Liver (tissue), 8 donors: ENCODE measurements at regions not wholly inside any gene's neighbourhood (a gene's known extent, or its start where the extent isn't known, plus 50 kb on each side); places are given as distances from the start of the nearest gene placed in this dataset.

Experiments
- DNase-seq: peaks from one replicate; pipeline ENCODE4 v3.0.0-alpha.2; 2017; ENCODE audit warnings: low spot score
- H3K27ac ChIP-seq, 2 donors: one replicate each; pipeline ENCODE4 v1.7.0; 2013; ENCODE audit warnings: inconsistent platforms in 2 of 2, low read length in 2 of 2, control low read depth in 1 of 2, low read depth in 1 of 2, mild to moderate bottlenecking in 1 of 2
- H3K27me3 ChIP-seq, 4 donors: one replicate each; pipeline versions ENCODE4 v1.6.1 to v1.7.0; 2013; ENCODE audit warnings: low read length in 3 of 4, inconsistent platforms in 1 of 4, mild to moderate bottlenecking in 1 of 4, moderate library complexity in 1 of 4; ENCODE audit not compliant: control insufficient read depth in 4 of 4, insufficient read depth in 4 of 4
- H3K36me3 ChIP-seq, 4 donors: one replicate each; pipeline versions ENCODE4 v1.6.1 to v1.7.0; 2013; ENCODE audit warnings: low read length in 3 of 4, mild to moderate bottlenecking in 3 of 4, low read depth in 1 of 4, moderate library complexity in 1 of 4; ENCODE audit not compliant: control insufficient read depth in 4 of 4, insufficient read depth in 3 of 4
- H3K4me1 ChIP-seq, 4 donors: one replicate each; pipeline versions ENCODE4 v1.6.1 to v1.7.0; 2013; ENCODE audit warnings: low read length in 3 of 4, mild to moderate bottlenecking in 3 of 4, moderate library complexity in 1 of 4; ENCODE audit not compliant: control insufficient read depth in 4 of 4, insufficient read depth in 4 of 4
- H3K4me3 ChIP-seq, 3 donors: one replicate each; pipeline versions ENCODE4 v1.6.1 to v1.7.0; 2013; ENCODE audit warnings: low read length in 3 of 3, control low read depth in 1 of 3, low read depth in 1 of 3, mild to moderate bottlenecking in 1 of 3
- H3K9ac ChIP-seq, 2 donors: one replicate each; pipeline ENCODE4 v1.7.0; 2013; ENCODE audit warnings: low read length in 2 of 2, mild to moderate bottlenecking in 2 of 2, moderate library complexity in 2 of 2, control low read depth in 1 of 2, low read depth in 1 of 2
- H3K9me3 ChIP-seq, 4 donors: one replicate each; pipeline versions ENCODE4 v1.6.1 to v1.7.0; 2013; ENCODE audit warnings: low read length in 3 of 4; ENCODE audit not compliant: control insufficient read depth in 4 of 4
- EGR1 ChIP-seq, 2 donors: IDR thresholded peaks; 2 replicates each; pipeline ENCODE4 v1.6.1; 2016 to 2018; ENCODE audit warnings: antibody characterized with exemption in 2 of 2, low read depth in 2 of 2
- FOXA2 ChIP-seq: IDR thresholded peaks from 2 replicates; pipeline ENCODE4 v1.6.1; 2016; ENCODE audit warnings: antibody characterized with exemption
- GABPA ChIP-seq, 2 donors: IDR thresholded peaks in 1 of 2; conservative IDR thresholded peaks in 1 of 2; 2 replicates each; pipeline ENCODE4 v1.6.1; 2016; ENCODE audit warnings: antibody characterized with exemption in 2 of 2, mild to moderate bottlenecking in 1 of 2, moderate library complexity in 1 of 2
- HNF4A ChIP-seq, 2 donors: conservative IDR thresholded peaks; 2 replicates each; pipeline ENCODE4 v1.6.1; 2016; ENCODE audit warnings: antibody characterized with exemption in 2 of 2, mild to moderate bottlenecking in 2 of 2
- HNF4G ChIP-seq: IDR thresholded peaks from 2 replicates; pipeline ENCODE4 v1.6.1; 2016; ENCODE audit warnings: antibody characterized with exemption
- JUND ChIP-seq, 2 donors: IDR thresholded peaks; 2 replicates each; pipeline ENCODE4 v1.6.1; 2016; ENCODE audit warnings: antibody characterized with exemption in 2 of 2
- NR2F2 ChIP-seq: IDR thresholded peaks from 2 replicates; pipeline ENCODE4 v1.6.1; 2016; ENCODE audit warnings: antibody characterized with exemption
- RAD21 ChIP-seq, 2 donors: IDR thresholded peaks; 2 replicates each; pipeline ENCODE4 v1.6.1; 2016; ENCODE audit warnings: antibody characterized with exemption in 2 of 2, mild to moderate bottlenecking in 2 of 2
- REST ChIP-seq: IDR thresholded peaks from 2 replicates; pipeline ENCODE4 v1.6.1; 2016; ENCODE audit warnings: antibody characterized with exemption, mild to moderate bottlenecking
- RXRA ChIP-seq, 2 donors: IDR thresholded peaks; 2 replicates each; pipeline ENCODE4 v1.6.1; 2017 to 2018; ENCODE audit warnings: antibody characterized with exemption in 2 of 2, mild to moderate bottlenecking in 1 of 2
- SP1 ChIP-seq: IDR thresholded peaks from 2 replicates; pipeline ENCODE4 v1.6.1; 2018; ENCODE audit warnings: antibody characterized with exemption, mild to moderate bottlenecking
- WGBS: extraction: QIAGEN DNeasy Blood & Tissue Kit; methylation state at CpG from one replicate; pipeline ENCODE4 v1.1.7; 2013; 5-methylcytosine and 5-hydroxymethylcytosine counted together
- TF ChIP-seq, protein P1 (sequence below): fragments of 150-350 bp; IDR thresholded peaks from 2 replicates; pipeline ENCODE4 v1.5.1; 2017; ENCODE audit warnings: improper control_type of control experiment, low read depth, low read length; ENCODE audit not compliant: missing input control
- TF ChIP-seq, protein P2 (sequence below): IDR thresholded peaks from 2 replicates; pipeline ENCODE4 v1.6.1; 2016; ENCODE audit warnings: antibody characterized with exemption
- TF ChIP-seq, protein P3 (sequence below): IDR thresholded peaks from 2 replicates; pipeline ENCODE4 v1.6.1; 2016; ENCODE audit warnings: antibody characterized with exemption
- donor health status: healthy.
- donor health status: healthy.
- donor health status: healthy.
- donor health status: healthy.
- donor health status: healthy.

DNA sequence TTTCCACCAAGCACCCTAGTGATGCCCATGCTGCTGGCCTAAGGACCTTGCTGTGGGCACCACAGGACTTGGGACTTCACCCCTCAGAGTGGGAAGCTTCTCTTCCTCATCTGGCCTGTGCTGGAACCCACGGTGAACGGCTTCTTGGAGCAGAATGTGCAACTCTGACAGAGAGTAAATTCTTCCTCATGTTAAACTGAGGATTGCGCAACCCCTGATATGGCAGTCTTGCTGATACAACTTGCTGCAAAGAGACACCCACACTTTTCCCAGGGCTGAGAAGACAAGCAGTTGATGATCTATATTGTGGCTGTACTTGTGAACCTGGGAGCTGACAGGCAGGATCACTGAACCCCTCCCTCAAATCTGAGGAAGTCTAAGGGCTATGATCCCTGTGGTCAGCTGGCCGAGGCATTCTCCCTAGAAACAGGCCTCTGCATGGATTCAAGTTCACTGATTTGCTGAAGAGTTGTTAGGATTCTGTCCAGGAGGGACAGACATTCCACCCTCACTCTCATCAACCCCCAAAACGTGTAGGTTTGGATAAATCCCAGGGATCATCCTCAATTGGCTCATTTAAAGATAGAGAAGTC lies 307.2 kb downstream of the MTRR start:
- Histone ChIP-seq H3K27ac (no peak overlapping the region), H3K36me3 (no peaks in the 10 kb centered on the region), H3K9me3 (no peaks in the 10 kb centered on the region), H3K27me3 (no peaks in the 10 kb centered on the region), H3K4me1 (no peaks in the 10 kb centered on the region), H3K4me3 (no peak overlapping the region), H3K9ac (no peak overlapping the region)
- WGBS, result 57% methylated on average over 5 of the region's 5 CpGs
- TF ChIP-seq RXRA (IDR thresholded peaks at IDR 0.05) (no peak), HNF4A (conservative IDR thresholded peaks at IDR 0.05) (no peak), FOXA2 (no peak), SP1 (no peak), REST (no peak), EGR1 (IDR thresholded peaks at IDR 0.05; ENCODE audit: low read depth in 2 of 2) (no peak), JUND (IDR thresholded peaks at IDR 0.05) (no peak), HNF4G (no peak), GABPA (IDR thresholded peaks at IDR 0.05 in 1 of 2, conservative IDR thresholded peaks at IDR 0.05 in 1 of 2) (no peak), NR2F2 (no peak)
- TF ChIP-seq, protein P1, sequence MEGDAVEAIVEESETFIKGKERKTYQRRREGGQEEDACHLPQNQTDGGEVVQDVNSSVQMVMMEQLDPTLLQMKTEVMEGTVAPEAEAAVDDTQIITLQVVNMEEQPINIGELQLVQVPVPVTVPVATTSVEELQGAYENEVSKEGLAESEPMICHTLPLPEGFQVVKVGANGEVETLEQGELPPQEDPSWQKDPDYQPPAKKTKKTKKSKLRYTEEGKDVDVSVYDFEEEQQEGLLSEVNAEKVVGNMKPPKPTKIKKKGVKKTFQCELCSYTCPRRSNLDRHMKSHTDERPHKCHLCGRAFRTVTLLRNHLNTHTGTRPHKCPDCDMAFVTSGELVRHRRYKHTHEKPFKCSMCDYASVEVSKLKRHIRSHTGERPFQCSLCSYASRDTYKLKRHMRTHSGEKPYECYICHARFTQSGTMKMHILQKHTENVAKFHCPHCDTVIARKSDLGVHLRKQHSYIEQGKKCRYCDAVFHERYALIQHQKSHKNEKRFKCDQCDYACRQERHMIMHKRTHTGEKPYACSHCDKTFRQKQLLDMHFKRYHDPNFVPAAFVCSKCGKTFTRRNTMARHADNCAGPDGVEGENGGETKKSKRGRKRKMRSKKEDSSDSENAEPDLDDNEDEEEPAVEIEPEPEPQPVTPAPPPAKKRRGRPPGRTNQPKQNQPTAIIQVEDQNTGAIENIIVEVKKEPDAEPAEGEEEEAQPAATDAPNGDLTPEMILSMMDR, result no peak
- TF ChIP-seq, protein P2, sequence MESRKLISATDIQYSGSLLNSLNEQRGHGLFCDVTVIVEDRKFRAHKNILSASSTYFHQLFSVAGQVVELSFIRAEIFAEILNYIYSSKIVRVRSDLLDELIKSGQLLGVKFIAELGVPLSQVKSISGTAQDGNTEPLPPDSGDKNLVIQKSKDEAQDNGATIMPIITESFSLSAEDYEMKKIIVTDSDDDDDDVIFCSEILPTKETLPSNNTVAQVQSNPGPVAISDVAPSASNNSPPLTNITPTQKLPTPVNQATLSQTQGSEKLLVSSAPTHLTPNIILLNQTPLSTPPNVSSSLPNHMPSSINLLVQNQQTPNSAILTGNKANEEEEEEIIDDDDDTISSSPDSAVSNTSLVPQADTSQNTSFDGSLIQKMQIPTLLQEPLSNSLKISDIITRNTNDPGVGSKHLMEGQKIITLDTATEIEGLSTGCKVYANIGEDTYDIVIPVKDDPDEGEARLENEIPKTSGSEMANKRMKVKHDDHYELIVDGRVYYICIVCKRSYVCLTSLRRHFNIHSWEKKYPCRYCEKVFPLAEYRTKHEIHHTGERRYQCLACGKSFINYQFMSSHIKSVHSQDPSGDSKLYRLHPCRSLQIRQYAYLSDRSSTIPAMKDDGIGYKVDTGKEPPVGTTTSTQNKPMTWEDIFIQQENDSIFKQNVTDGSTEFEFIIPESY, result no peak
- TF ChIP-seq, protein P3, sequence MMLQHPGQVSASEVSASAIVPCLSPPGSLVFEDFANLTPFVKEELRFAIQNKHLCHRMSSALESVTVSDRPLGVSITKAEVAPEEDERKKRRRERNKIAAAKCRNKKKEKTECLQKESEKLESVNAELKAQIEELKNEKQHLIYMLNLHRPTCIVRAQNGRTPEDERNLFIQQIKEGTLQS, result no peak
- no peak for DNase-seq

- Histone ChIP-seq H3K27ac (no peak overlapping the region), H3K9me3 (no peaks in the 10 kb centered on the region), H3K36me3 (no peaks in the 10 kb centered on the region), H3K4me3 (no peak overlapping the region), H3K4me1 (no peaks in the 10 kb centered on the region), H3K27me3 (peaks cover 0 to 6% (median 0%) of the 10 kb centered on the region in 4 donors), H3K9ac (no peak overlapping the region)
- 21% methylated on average over 5 of the region's 5 CpGs for WGBS
- TF ChIP-seq, protein P1, result peak; percentile 62
- TF ChIP-seq RAD21 (IDR thresholded peaks at IDR 0.05), result peak in 1 of 2 donors; percentile 39
- TF ChIP-seq, protein P3, result no peak
- DNase-seq, result peak; percentile 59
These were observed 315.6 kb downstream of the MTRR start for GRCh38 chr5:8184455-8185063.
